Common myeloid progenitor, CD34-positive (primary cell): ENCODE measurements at regions not wholly inside any gene's neighbourhood (a gene's known extent, or its start where the extent isn't known, plus 50 kb on each side); places are given as distances from the start of the nearest gene placed in this dataset.

ENCODE experiments used
- CTCF ChIA-PET: fragments of 350-600 bp; sonication (Branson Sonifier 250); formaldehyde crosslinking; loops from one replicate; lab custom pipeline; 2021; ENCODE audit warnings: antibody characterized with exemption; lab: Charles Lee
- POLR2A ChIA-PET: fragments of 350-600 bp; sonication (Branson Sonifier 250); formaldehyde crosslinking; loops from one replicate; lab custom pipeline; 2021; ENCODE audit warnings: antibody characterized with exemption; lab: Charles Lee
- DNase-seq, 3 donors: peaks; one replicate each; pipeline versions ENCODE4 v3.0.0 to v3.0.0-alpha.2; 2013
- H3K27ac ChIP-seq, 2 experiments: 1 replicate in 1 of 2; 2 replicates in 1 of 2; pipeline ENCODE4 v1.7.0; 2013; ENCODE audit warnings: inconsistent platforms in 2 of 2, low read length in 2 of 2, mild to moderate bottlenecking in 2 of 2, low read depth in 1 of 2, moderate library complexity in 1 of 2; ENCODE audit not compliant: severe bottlenecking in 2 of 2, insufficient read depth in 1 of 2, poor library complexity in 1 of 2
- H3K27me3 ChIP-seq, 5 experiments: replicated peaks in 2 of 5; 1 replicate in 3 of 5; 2 replicates in 2 of 5; pipeline versions ENCODE4 v1.6.1 to v1.7.0; 2013; ENCODE audit warnings: low read length in 4 of 5, mild to moderate bottlenecking in 2 of 5, moderate library complexity in 2 of 5, inconsistent platforms in 1 of 5; ENCODE audit not compliant: insufficient read depth in 5 of 5, control insufficient read depth in 4 of 5
- H3K36me3 ChIP-seq, 4 experiments: 1 replicate in 2 of 4; 2 replicates in 2 of 4; pipeline versions ENCODE4 v1.6.1 to v1.7.0; 2013; ENCODE audit warnings: low read length in 3 of 4, control low read depth in 1 of 4, mild to moderate bottlenecking in 1 of 4; ENCODE audit not compliant: control insufficient read depth in 4 of 4, insufficient read depth in 4 of 4
- H3K4me1 ChIP-seq, 4 experiments: 1 replicate in 3 of 4; 2 replicates in 1 of 4; pipeline versions ENCODE4 v1.6.1 to v1.7.1; 2013; ENCODE audit warnings: low read length in 3 of 4, mild to moderate bottlenecking in 3 of 4, control low read depth in 1 of 4, inconsistent platforms in 1 of 4, moderate library complexity in 1 of 4; ENCODE audit not compliant: control insufficient read depth in 4 of 4, insufficient read depth in 4 of 4; ENCODE audit errors: control extremely low read depth in 1 of 4
- H3K4me3 ChIP-seq, 7 experiments: 1 replicate in 4 of 7; 2 replicates in 3 of 7; pipeline versions ENCODE4 v1.5.1 to v1.7.0; 2013; ENCODE audit warnings: mild to moderate bottlenecking in 7 of 7, low read length in 6 of 7, moderate library complexity in 6 of 7, inconsistent platforms in 2 of 7, low read depth in 2 of 7, control low read depth in 1 of 7; ENCODE audit not compliant: insufficient read depth in 4 of 7, control insufficient read depth in 1 of 7; ENCODE audit errors: extremely low read depth in 1 of 7
- H3K9me3 ChIP-seq, 5 experiments: 1 replicate in 4 of 5; 2 replicates in 1 of 5; pipeline versions ENCODE4 v1.6.1 to v1.7.1; 2013; ENCODE audit warnings: low read length in 4 of 5, mild to moderate bottlenecking in 2 of 5, inconsistent platforms in 1 of 5, low read depth in 1 of 5, moderate library complexity in 1 of 5; ENCODE audit not compliant: control insufficient read depth in 4 of 5, insufficient read depth in 2 of 5; ENCODE audit errors: control extremely low read depth in 1 of 5
- WGBS: methylation state at CpG from one replicate; pipeline ENCODE4 v1.1.5; 2013; ENCODE audit not compliant: insufficient coverage; 5-methylcytosine and 5-hydroxymethylcytosine counted together

DNA sequence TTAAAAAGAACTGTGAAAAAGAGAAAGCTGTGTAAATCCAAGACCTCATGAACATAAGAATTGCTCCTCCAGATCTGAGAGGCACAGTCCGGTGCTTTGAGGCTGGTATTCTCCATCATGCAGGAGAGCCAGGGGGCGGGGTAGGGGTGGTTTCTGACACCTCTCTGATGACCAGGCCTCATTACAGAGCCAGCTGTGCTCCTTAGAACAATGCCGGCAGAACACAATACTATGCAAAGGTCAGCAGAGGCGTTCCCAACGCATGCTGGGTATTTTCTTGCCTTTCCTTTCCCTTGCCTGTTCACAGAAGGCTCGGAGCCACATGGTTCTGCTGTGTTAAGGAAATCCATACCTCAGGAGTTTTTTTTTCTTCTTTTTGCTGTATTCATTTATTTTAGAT is 91.2 kb upstream of the SOD3 start:
- Histone ChIP-seq H3K36me3 (no peaks in the 10 kb centered on the region), H3K4me3 (no peak overlapping the region), H3K27me3 (peaks cover 0 to 2% (median 0%) of the 10 kb centered on the region in 5 experiments), H3K27ac (no peak overlapping the region), H3K9me3 (peaks cover 0 to 5% (median 0%) of the 10 kb centered on the region in 5 experiments), H3K4me1 (no peaks in the 10 kb centered on the region)
- ChIA-PET POLR2A (no interaction called here), CTCF (interaction anchor here (0.9 to 1.4 kb wide), 2 partner anchors 16 to 441 kb away, joined by 3 read pairs; no protein-coding TSS in a partner anchor)
- 89% methylated on average over 3 of the region's 6 CpGs for WGBS
- no peak for DNase-seq

DNA sequence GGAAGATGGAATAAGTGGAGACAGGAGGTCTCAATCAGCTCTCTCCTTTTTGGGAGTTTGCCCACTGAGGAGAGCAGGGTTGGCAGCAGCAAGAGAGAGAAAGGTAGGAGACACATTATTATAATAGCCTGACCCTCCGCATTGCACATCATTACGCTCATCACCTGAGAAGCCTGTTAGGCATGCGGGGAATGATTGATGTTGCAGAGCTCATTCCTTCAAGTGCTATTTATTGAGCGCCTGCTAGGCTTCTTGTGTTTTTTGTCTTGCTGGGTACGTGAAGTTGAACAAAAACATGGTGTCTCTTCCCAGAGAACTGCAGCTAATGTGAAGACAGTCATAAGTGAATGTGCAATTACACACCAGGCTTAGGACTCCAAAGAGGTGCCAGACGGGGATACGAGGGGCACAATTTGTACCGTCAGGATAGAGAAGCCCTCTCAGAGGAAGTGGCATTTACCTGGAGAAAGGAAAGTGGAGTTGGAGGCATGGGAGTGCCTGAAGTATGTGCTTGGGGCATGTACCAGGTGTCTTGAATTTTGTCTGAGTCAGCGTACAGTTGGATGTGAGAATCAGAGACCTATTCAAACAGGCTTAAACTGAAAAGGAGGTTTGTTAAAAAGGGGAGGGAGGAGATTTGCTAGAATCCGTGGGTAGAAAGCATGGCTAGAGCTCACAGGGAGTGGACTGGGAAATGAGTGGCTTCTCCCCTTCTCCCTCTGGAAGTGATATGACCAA is 90.2 kb upstream of the SOD3 start:
- 98% methylated on average over 8 of the region's 10 CpGs for WGBS
- DNase-seq = no peak
- no peaks in the 10 kb centered on the region for H3K4me1 ChIP-seq
- ChIA-PET POLR2A (no interaction called here), CTCF (interaction anchor here (0.9 to 1.1 kb wide), 3 partner anchors 42 to 440 kb away, joined by 3 to 4 read pairs (median 3); no protein-coding TSS in a partner anchor)
- H3K27me3 ChIP-seq = peaks cover 0 to 2% (median 0%) of the 10 kb centered on the region in 5 experiments
- H3K9me3 ChIP-seq = peaks cover 0 to 7% (median under 1%) of the 10 kb centered on the region in 5 experiments
- H3K36me3 ChIP-seq = no peaks in the 10 kb centered on the region
- no peak overlapping the region for H3K27ac ChIP-seq
- no peak overlapping the region for H3K4me3 ChIP-seq

DNA sequence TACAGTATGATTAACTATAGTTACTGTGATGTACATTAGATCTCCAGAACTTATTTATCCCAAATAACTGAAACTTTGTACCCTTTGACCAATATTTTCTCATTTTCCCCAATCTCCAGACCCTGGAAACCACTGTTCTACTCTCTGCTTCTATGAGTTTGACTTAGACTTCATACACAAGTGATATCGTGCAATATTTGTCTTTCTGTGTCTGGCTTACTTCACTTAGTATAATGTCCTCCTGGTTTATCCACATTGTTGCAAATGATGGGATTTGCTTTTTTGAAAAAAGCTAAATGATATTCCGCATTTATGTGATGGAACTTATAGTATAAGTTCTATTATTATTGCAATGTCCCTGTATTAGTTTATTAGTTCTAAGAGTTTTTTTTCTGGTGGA is 81.8 kb upstream of the SOD3 start:
- Histone ChIP-seq H3K4me3 (no peak overlapping the region), H3K36me3 (no peaks in the 10 kb centered on the region), H3K4me1 (no peaks in the 10 kb centered on the region), H3K27me3 (no peaks in the 10 kb centered on the region), H3K27ac (no peak overlapping the region), H3K9me3 (peaks cover 0 to 22% (median 4%) of the 10 kb centered on the region in 5 experiments)
- ChIA-PET CTCF (no interaction called here), POLR2A (no interaction called here)
- no peak for DNase-seq
- no CpG with 5 or more reads among the region's 2 CpGs for WGBS

DNA sequence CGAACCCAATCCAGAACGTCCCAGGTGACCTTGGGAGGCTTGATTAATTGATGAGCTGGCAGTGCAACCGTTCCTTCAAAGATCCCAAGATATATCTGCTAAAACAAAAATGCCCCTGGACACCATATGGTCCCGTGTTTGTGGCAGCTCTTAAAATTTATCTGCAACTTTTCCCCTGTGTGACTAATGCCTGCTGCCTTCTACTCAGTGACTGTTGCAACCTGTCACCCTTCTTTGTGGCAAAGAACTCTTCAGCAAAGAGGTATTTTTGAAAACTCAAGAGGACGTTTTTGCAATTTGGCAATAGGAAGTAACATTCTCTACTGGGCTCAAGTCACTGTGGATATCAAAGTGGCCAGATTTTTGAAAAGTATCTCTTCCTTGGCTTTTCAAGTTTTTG is 75.8 kb upstream of the SOD3 start:
- no peak overlapping the region for H3K27ac ChIP-seq
- no peak for DNase-seq
- H3K36me3 ChIP-seq = no peaks in the 10 kb centered on the region
- CTCF ChIA-PET = no interaction called here
- no peak overlapping the region for H3K4me3 ChIP-seq
- peaks cover 0 to 2% (median 0%) of the 10 kb centered on the region in 5 experiments for H3K27me3 ChIP-seq
- no peaks in the 10 kb centered on the region for H3K4me1 ChIP-seq
- 76% methylated on average over 5 of the region's 5 CpGs for WGBS
- POLR2A ChIA-PET = no interaction called here
- H3K9me3 ChIP-seq = peaks cover 0 to 5% (median 1%) of the 10 kb centered on the region in 5 experiments

DNA sequence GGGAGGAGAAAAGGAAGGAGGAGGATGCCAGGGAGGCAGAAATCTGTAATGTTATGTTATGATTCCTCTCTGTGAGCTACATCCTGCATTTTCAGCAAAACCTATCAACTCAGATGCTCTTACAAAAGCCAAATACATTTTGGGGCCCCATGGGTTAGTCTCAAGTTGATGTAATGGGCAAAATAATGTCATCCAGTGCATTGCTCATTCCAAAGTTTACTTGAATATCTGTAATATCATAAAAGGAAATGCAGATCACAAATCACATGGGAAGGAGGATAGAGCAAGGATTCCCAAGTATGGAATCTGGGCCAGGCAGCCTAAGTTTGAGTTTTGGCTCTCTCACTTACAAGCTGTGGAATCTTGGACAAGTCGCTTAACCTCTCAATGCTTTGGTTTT is 74.9 kb upstream of the SOD3 start:
- H3K27me3 ChIP-seq = peaks cover 0 to 2% (median 0%) of the 10 kb centered on the region in 5 experiments
- no peak for DNase-seq
- H3K4me1 ChIP-seq = no peaks in the 10 kb centered on the region
- WGBS = no CpG with 5 or more reads among the region's 1 CpG
- POLR2A ChIA-PET = no interaction called here
- H3K4me3 ChIP-seq = no peak overlapping the region
- CTCF ChIA-PET = no interaction called here
- no peak overlapping the region for H3K27ac ChIP-seq
- H3K9me3 ChIP-seq = peaks cover 0 to 4% (median 0%) of the 10 kb centered on the region in 5 experiments
- no peaks in the 10 kb centered on the region for H3K36me3 ChIP-seq

DNA sequence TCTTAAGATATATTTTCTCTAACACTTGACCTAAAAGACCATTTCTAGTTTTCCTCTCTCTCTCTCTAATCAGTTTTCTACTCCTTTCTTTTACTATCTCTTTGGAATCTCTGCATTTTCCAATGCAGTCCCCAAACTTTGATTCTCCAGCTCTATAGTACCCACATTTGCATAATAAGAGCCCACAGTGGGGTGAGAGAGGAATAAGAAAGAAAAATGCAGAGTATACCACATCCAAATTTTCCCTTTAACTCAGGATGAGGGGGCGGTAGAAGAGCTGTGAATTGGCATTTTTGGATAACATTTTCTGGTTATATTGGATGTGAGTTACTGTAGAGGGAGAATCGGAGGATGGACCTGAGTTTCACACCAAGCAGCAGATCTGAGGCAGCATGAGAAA is 74.4 kb upstream of the SOD3 start:
- peaks cover 0 to 2% (median 0%) of the 10 kb centered on the region in 5 experiments for H3K27me3 ChIP-seq
- ChIA-PET CTCF (interaction anchor here (0.7 kb wide), 1 partner anchor 22 kb away, joined by 3 read pairs; no protein-coding TSS in a partner anchor), POLR2A (no interaction called here)
- WGBS = 83% methylated on average over 1 of the region's 2 CpGs
- H3K9me3 ChIP-seq = peaks cover 0 to 4% (median 0%) of the 10 kb centered on the region in 5 experiments
- H3K27ac ChIP-seq = no peak overlapping the region
- H3K4me1 ChIP-seq = no peaks in the 10 kb centered on the region
- H3K4me3 ChIP-seq = no peak overlapping the region
- H3K36me3 ChIP-seq = no peaks in the 10 kb centered on the region
- DNase-seq = no peak

DNA sequence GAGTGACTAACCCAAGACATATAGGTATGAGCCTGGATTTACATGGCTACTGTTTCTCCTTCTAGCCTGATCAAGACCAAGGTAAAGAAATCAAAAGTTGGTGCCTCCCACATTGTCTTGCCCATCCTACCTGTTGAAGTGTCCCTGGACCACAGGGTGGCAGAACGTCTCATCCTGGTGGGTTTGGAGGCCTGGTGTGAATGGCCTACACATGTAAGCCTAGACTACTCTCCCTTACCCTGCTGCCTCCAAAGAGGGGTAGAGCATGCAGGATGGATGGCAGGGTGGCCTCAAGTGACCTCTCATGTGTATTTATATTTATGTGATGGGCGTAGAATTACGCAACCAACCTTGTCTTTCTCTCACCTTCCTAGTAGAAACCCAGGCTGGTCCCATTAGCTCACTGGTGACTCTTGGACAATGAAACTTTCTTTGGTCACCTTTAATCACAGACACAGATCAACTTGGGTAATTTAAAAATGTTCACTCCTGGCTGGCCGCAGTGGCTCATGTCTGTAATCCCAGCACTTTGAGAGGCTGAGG is 73.3 kb upstream of the SOD3 start:
- Histone ChIP-seq H3K27ac (no peak overlapping the region), H3K36me3 (no peaks in the 10 kb centered on the region), H3K4me1 (no peaks in the 10 kb centered on the region), H3K4me3 (no peak overlapping the region), H3K27me3 (peaks cover 0 to 2% (median 0%) of the 10 kb centered on the region in 5 experiments), H3K9me3 (no peaks in the 10 kb centered on the region)
- WGBS = 100% methylated on average over 1 of the region's 4 CpGs
- CTCF ChIA-PET = no interaction called here
- POLR2A ChIA-PET = no interaction called here
- DNase-seq = peak in 1 of 3 donors; percentile 1
